Activated CD8-positive, alpha-beta T cell treated with anti-CD3 and anti-CD28 coated beads, Interleukin-2, amount 10 ng/mL, durations not matched to agents 7 days and 5 days (primary cell): ENCODE measurements at regions not wholly inside any gene's neighbourhood (a gene's known extent, or its start where the extent isn't known, plus 50 kb on each side); places are given as distances from the start of the nearest gene placed in this dataset.

Experiments
- ATAC-seq: fragments of 150-1000 bp; cut with Tn5 transposase; one replicate; pipeline ENCODE4 v1.10.0; 2021; ENCODE audit warnings: moderate library complexity
- CTCF ChIA-PET: fragments of 350-600 bp; sonication (Branson Sonifier 250); formaldehyde crosslinking; loops from one replicate; lab custom pipeline; 2021; ENCODE audit warnings: antibody characterized with exemption; lab: Charles Lee
- POLR2A ChIA-PET: fragments of 350-600 bp; sonication (Branson Sonifier 250); formaldehyde crosslinking; loops from one replicate; lab custom pipeline; 2021; ENCODE audit warnings: antibody characterized with exemption; lab: Charles Lee
- DNase-seq: peaks from one replicate; pipeline ENCODE4 v3.0.0-alpha.2; 2020
- H3K27ac Mint-ChIP-seq: one replicate; pipeline ENCODE4 v1.8.0; 2021; ENCODE audit warnings: mild to moderate bottlenecking, mixed read lengths
- H3K27me3 Mint-ChIP-seq: one replicate; pipeline ENCODE4 v1.8.0; 2021; ENCODE audit warnings: low read depth, mixed read lengths
- H3K36me3 Mint-ChIP-seq: one replicate; pipeline ENCODE4 v1.8.0; 2021; ENCODE audit warnings: low read depth, mixed read lengths
- H3K4me1 Mint-ChIP-seq: one replicate; pipeline ENCODE4 v1.8.0; 2021; ENCODE audit warnings: low read depth, mixed read lengths
- H3K4me3 Mint-ChIP-seq: one replicate; pipeline ENCODE4 v1.8.0; 2021; ENCODE audit warnings: mild to moderate bottlenecking, mixed read lengths
- H3K9me3 Mint-ChIP-seq: one replicate; pipeline ENCODE4 v1.8.0; 2022; ENCODE audit warnings: mixed read lengths; ENCODE audit not compliant: insufficient read depth

GRCh38 chr10:104540181-104540580 lies 100.9 kb upstream of the SORCS3 start:
- Mint-ChIP-seq H3K4me1 (no peaks in the 10 kb centered on the region), H3K9me3 (no peaks in the 10 kb centered on the region), H3K27ac (no peak overlapping the region), H3K4me3 (no peak overlapping the region), H3K27me3 (peaks cover 2% of the 10 kb centered on the region), H3K36me3 (no peaks in the 10 kb centered on the region)
- ATAC-seq, result no peak
- ChIA-PET POLR2A (interaction anchor here (0.6 kb wide), 1 partner anchor 1255 kb away, joined by 4 read pairs; no protein-coding TSS in a partner anchor), CTCF (no interaction called here)
- DNase-seq, result no peak

GRCh38 chr10:104541820-104542219 lies 99.3 kb upstream of the SORCS3 start:
- Mint-ChIP-seq H3K4me1 (no peaks in the 10 kb centered on the region), H3K36me3 (no peaks in the 10 kb centered on the region), H3K9me3 (no peaks in the 10 kb centered on the region), H3K27ac (no peak overlapping the region), H3K4me3 (no peak overlapping the region), H3K27me3 (peaks cover 2% of the 10 kb centered on the region)
- POLR2A ChIA-PET, result no interaction called here
- DNase-seq (no peak), ATAC-seq (no peak)
- CTCF ChIA-PET, result no interaction called here

GRCh38 chr10:104546336-104546735 lies 94.8 kb upstream of the SORCS3 start:
- no peak overlapping the region for H3K27ac Mint-ChIP-seq
- ChIA-PET POLR2A (no interaction called here), CTCF (no interaction called here)
- H3K9me3 Mint-ChIP-seq, result no peaks in the 10 kb centered on the region
- no peak for ATAC-seq
- no peaks in the 10 kb centered on the region for H3K27me3 Mint-ChIP-seq
- H3K36me3 Mint-ChIP-seq, result no peaks in the 10 kb centered on the region
- DNase-seq, result no peak
- no peak overlapping the region for H3K4me3 Mint-ChIP-seq
- no peaks in the 10 kb centered on the region for H3K4me1 Mint-ChIP-seq

- H3K9me3 Mint-ChIP-seq, result no peaks in the 10 kb centered on the region
- POLR2A ChIA-PET, result no interaction called here
- no peak for DNase-seq
- no peaks in the 10 kb centered on the region for H3K27me3 Mint-ChIP-seq
- no peak overlapping the region for H3K4me3 Mint-ChIP-seq
- H3K27ac Mint-ChIP-seq, result no peak overlapping the region
- no peak for ATAC-seq
- no peaks in the 10 kb centered on the region for H3K4me1 Mint-ChIP-seq
- CTCF ChIA-PET, result no interaction called here
- no peaks in the 10 kb centered on the region for H3K36me3 Mint-ChIP-seq
Observed at GRCh38 chr10:104546756-104547155, 94.3 kb upstream of the SORCS3 start.

- DNase-seq, result no peak
- CTCF ChIA-PET, result no interaction called here
- no peak overlapping the region for H3K27ac Mint-ChIP-seq
- POLR2A ChIA-PET, result no interaction called here
- no peaks in the 10 kb centered on the region for H3K9me3 Mint-ChIP-seq
- no peak for ATAC-seq
- no peak overlapping the region for H3K4me3 Mint-ChIP-seq
- H3K27me3 Mint-ChIP-seq, result no peaks in the 10 kb centered on the region
- no peaks in the 10 kb centered on the region for H3K36me3 Mint-ChIP-seq
- no peaks in the 10 kb centered on the region for H3K4me1 Mint-ChIP-seq
Observed at GRCh38 chr10:104548090-104548489, 93.0 kb upstream of the SORCS3 start.

GRCh38 chr10:104556831-104557230 lies 84.3 kb upstream of the SORCS3 start:
- Mint-ChIP-seq H3K27ac (no peak overlapping the region), H3K9me3 (no peaks in the 10 kb centered on the region), H3K27me3 (peaks cover 2% of the 10 kb centered on the region), H3K36me3 (no peaks in the 10 kb centered on the region), H3K4me3 (no peak overlapping the region), H3K4me1 (no peaks in the 10 kb centered on the region)
- ChIA-PET CTCF (no interaction called here), POLR2A (no interaction called here)
- no peak for ATAC-seq
- no peak for DNase-seq

- peaks cover 4% of the 10 kb centered on the region for H3K27me3 Mint-ChIP-seq
- no peaks in the 10 kb centered on the region for H3K9me3 Mint-ChIP-seq
- no peak overlapping the region for H3K4me3 Mint-ChIP-seq
- DNase-seq (no peak), ATAC-seq (no peak)
- H3K27ac Mint-ChIP-seq, result no peak overlapping the region
- CTCF ChIA-PET, result no interaction called here
- no peaks in the 10 kb centered on the region for H3K4me1 Mint-ChIP-seq
- no peaks in the 10 kb centered on the region for H3K36me3 Mint-ChIP-seq
- POLR2A ChIA-PET, result no interaction called here
Observed at GRCh38 chr10:104557966-104558365, 83.1 kb upstream of the SORCS3 start.

GRCh38 chr10:104559935-104560334 lies 81.2 kb upstream of the SORCS3 start:
- no peaks in the 10 kb centered on the region for H3K9me3 Mint-ChIP-seq
- no peaks in the 10 kb centered on the region for H3K36me3 Mint-ChIP-seq
- H3K27ac Mint-ChIP-seq, result no peak overlapping the region
- no peak overlapping the region for H3K4me3 Mint-ChIP-seq
- peak; percentile 1 for DNase-seq
- POLR2A ChIA-PET, result no interaction called here
- ATAC-seq, result no peak
- H3K4me1 Mint-ChIP-seq, result no peaks in the 10 kb centered on the region
- H3K27me3 Mint-ChIP-seq, result peaks cover 14% of the 10 kb centered on the region
- CTCF ChIA-PET, result interaction anchor here (1.2 kb wide), 1 partner anchor 24 kb away, joined by 3 read pairs; no protein-coding TSS in a partner anchor

- Mint-ChIP-seq H3K27ac (no peak overlapping the region), H3K4me3 (no peak overlapping the region), H3K36me3 (no peaks in the 10 kb centered on the region), H3K9me3 (no peaks in the 10 kb centered on the region), H3K4me1 (no peaks in the 10 kb centered on the region), H3K27me3 (peaks cover 17% of the 10 kb centered on the region)
- ChIA-PET CTCF (no interaction called here), POLR2A (no interaction called here)
- DNase-seq (no peak), ATAC-seq (no peak)
Observed at GRCh38 chr10:104563051-104563450, 78.0 kb upstream of the SORCS3 start.

- ATAC-seq, result no peak
- H3K9me3 Mint-ChIP-seq, result no peaks in the 10 kb centered on the region
- DNase-seq, result peak; percentile 4
- no peak overlapping the region for H3K27ac Mint-ChIP-seq
- H3K36me3 Mint-ChIP-seq, result no peaks in the 10 kb centered on the region
- H3K27me3 Mint-ChIP-seq, result peaks cover 15% of the 10 kb centered on the region
- CTCF ChIA-PET, result no interaction called here
- no peaks in the 10 kb centered on the region for H3K4me1 Mint-ChIP-seq
- no peak overlapping the region for H3K4me3 Mint-ChIP-seq
- POLR2A ChIA-PET, result no interaction called here
Observed at GRCh38 chr10:104563548-104563947, 77.5 kb upstream of the SORCS3 start.

- ChIA-PET POLR2A (no interaction called here), CTCF (no interaction called here)
- H3K4me3 Mint-ChIP-seq, result no peak overlapping the region
- ATAC-seq, result no peak
- H3K4me1 Mint-ChIP-seq, result no peaks in the 10 kb centered on the region
- DNase-seq, result peak; percentile 4
- H3K36me3 Mint-ChIP-seq, result no peaks in the 10 kb centered on the region
- H3K27ac Mint-ChIP-seq, result no peak overlapping the region
- peaks cover 4% of the 10 kb centered on the region for H3K27me3 Mint-ChIP-seq
- peaks cover under 1% of the 10 kb centered on the region for H3K9me3 Mint-ChIP-seq
Observed at GRCh38 chr10:104574427-104574826, 66.7 kb upstream of the SORCS3 start.

- no peak for ATAC-seq
- POLR2A ChIA-PET, result no interaction called here
- DNase-seq, result no peak
- peaks cover 4% of the 10 kb centered on the region for H3K27me3 Mint-ChIP-seq
- H3K36me3 Mint-ChIP-seq, result no peaks in the 10 kb centered on the region
- H3K27ac Mint-ChIP-seq, result no peak overlapping the region
- CTCF ChIA-PET, result no interaction called here
- no peaks in the 10 kb centered on the region for H3K9me3 Mint-ChIP-seq
- H3K4me1 Mint-ChIP-seq, result no peaks in the 10 kb centered on the region
- no peak overlapping the region for H3K4me3 Mint-ChIP-seq
Observed at GRCh38 chr10:104574838-104575237, 66.3 kb upstream of the SORCS3 start.

- Mint-ChIP-seq H3K4me3 (no peak overlapping the region), H3K27ac (no peak overlapping the region), H3K9me3 (no peaks in the 10 kb centered on the region), H3K27me3 (peaks cover 4% of the 10 kb centered on the region), H3K4me1 (no peaks in the 10 kb centered on the region), H3K36me3 (no peaks in the 10 kb centered on the region)
- DNase-seq (no peak), ATAC-seq (no peak)
- ChIA-PET CTCF (no interaction called here), POLR2A (no interaction called here)
Observed at GRCh38 chr10:104576611-104577010, 64.5 kb upstream of the SORCS3 start.
